ENCODE measurements at regions not wholly inside any gene's neighbourhood (a gene's known extent, or its start where the extent isn't known, plus 50 kb on each side); places are given as distances from the start of the nearest gene placed in this dataset.

- TF ChIP-seq CTCF (IDR thresholded peaks at IDR 0.05) = no peak
- TF ChIP-seq EP300 (IDR thresholded peaks at IDR 0.05) = no peak
- no peak for TF ChIP-seq POLR2A (IDR thresholded peaks at IDR 0.05)
These were observed 745.7 kb upstream of the CCDC54 start for GRCh38 chr3:106631373-106632108.
